Mucosa of rectum (tissue), 2 donors: ENCODE measurements at regions not wholly inside any gene's neighbourhood (a gene's known extent, or its start where the extent isn't known, plus 50 kb on each side); places are given as distances from the start of the nearest gene placed in this dataset.

Experiments used
- H3K27ac ChIP-seq, 2 donors: one replicate each; pipeline ENCODE4 v1.7.0; 2013; ENCODE audit warnings: inconsistent platforms in 2 of 2, low read depth in 2 of 2, low read length in 2 of 2
- H3K27me3 ChIP-seq, 2 donors: one replicate each; pipeline ENCODE4 v1.7.0; 2013; ENCODE audit warnings: low read length in 2 of 2; ENCODE audit not compliant: control insufficient read depth in 2 of 2, insufficient read depth in 2 of 2
- H3K36me3 ChIP-seq, 2 donors: one replicate each; pipeline ENCODE4 v1.7.0; 2013; ENCODE audit warnings: low read length in 2 of 2; ENCODE audit not compliant: control insufficient read depth in 2 of 2, insufficient read depth in 2 of 2
- H3K4me1 ChIP-seq, 2 donors: one replicate each; pipeline ENCODE4 v1.7.0; 2013; ENCODE audit warnings: low read length in 2 of 2, mild to moderate bottlenecking in 1 of 2; ENCODE audit not compliant: control insufficient read depth in 2 of 2, insufficient read depth in 2 of 2
- H3K4me3 ChIP-seq, 2 donors: one replicate each; pipeline ENCODE4 v1.7.0; 2013; ENCODE audit warnings: low read length in 2 of 2
- H3K9ac ChIP-seq, 2 donors: one replicate each; pipeline ENCODE4 v1.7.0; 2013; ENCODE audit warnings: low read length in 2 of 2, low read depth in 1 of 2, mild to moderate bottlenecking in 1 of 2
- H3K9me3 ChIP-seq, 2 donors: one replicate each; pipeline ENCODE4 v1.7.0; 2013; ENCODE audit warnings: low read length in 2 of 2; ENCODE audit not compliant: control insufficient read depth in 2 of 2
- donor health status: healthy.
- donor health status: Normal muscosa, but diverticular disease.

- no peaks in the 10 kb centered on the region for H3K9me3 ChIP-seq
- H3K9ac ChIP-seq, result no peak overlapping the region
- no peaks in the 10 kb centered on the region for H3K4me1 ChIP-seq
Measured at GRCh38 chr10:107341281-107341680, 176.8 kb upstream of the SORCS1 start.

DNA sequence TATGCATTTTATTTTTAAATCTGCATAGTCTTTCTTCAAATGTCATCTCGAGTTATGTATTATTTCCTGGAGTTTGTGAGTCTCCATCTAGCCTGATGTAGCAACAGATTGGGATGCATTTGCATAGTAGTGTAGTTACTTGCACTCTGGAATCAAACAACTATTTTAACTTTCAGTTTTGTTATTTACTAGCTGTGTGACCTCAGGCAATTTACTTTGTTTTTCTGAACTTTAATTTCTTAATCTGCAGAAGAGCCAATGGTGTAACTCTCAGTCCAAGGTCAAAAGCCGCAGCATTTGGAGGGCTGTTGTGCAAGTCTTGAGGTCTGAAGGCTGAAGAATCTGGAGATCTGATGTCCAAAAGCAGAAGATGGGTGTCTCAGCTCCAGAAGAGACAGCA is 175.8 kb upstream of the SORCS1 start:
- H3K27ac ChIP-seq, result no peak overlapping the region
- no peaks in the 10 kb centered on the region for H3K27me3 ChIP-seq
- no peaks in the 10 kb centered on the region for H3K4me1 ChIP-seq
- H3K4me3 ChIP-seq, result no peak overlapping the region
- no peaks in the 10 kb centered on the region for H3K9me3 ChIP-seq
- no peak overlapping the region for H3K9ac ChIP-seq
- no peaks in the 10 kb centered on the region for H3K36me3 ChIP-seq

More at GRCh38 chr10:107341281-107341680, 176.8 kb upstream of the SORCS1 start:
- no peak overlapping the region for H3K4me3 ChIP-seq
- no peaks in the 10 kb centered on the region for H3K36me3 ChIP-seq
- no peak overlapping the region for H3K27ac ChIP-seq
- H3K27me3 ChIP-seq, result no peaks in the 10 kb centered on the region

DNA sequence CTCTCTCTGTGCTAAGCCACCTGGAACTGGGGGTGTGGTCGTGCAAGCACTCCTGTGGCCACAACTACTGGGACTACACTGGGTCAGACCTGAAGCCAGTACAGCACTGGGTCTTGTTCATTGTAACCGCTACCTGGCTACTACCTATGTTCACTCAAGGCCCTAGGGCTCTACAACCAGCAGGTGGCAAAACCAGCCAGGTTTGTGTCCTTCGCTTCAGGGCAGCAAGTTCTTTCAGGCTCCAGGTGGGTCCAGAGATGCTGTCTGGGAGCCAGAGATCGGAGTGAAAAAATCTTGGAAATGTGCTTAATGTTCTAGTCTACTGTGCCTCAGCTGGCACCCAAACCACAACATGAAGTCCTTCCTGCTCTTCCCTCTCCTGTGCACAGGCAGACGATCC is 171.6 kb upstream of the SORCS1 start:
- Histone ChIP-seq H3K27me3 (no peaks in the 10 kb centered on the region), H3K27ac (no peak overlapping the region), H3K4me3 (no peak overlapping the region), H3K9ac (no peak overlapping the region), H3K9me3 (no peaks in the 10 kb centered on the region), H3K4me1 (no peaks in the 10 kb centered on the region), H3K36me3 (no peaks in the 10 kb centered on the region)

GRCh38 chr10:107317592-107317991 is 153.1 kb upstream of the SORCS1 start:
- H3K9me3 ChIP-seq, result no peaks in the 10 kb centered on the region
- H3K27ac ChIP-seq, result no peak overlapping the region
- no peaks in the 10 kb centered on the region for H3K27me3 ChIP-seq
- no peaks in the 10 kb centered on the region for H3K36me3 ChIP-seq
- no peaks in the 10 kb centered on the region for H3K4me1 ChIP-seq
- H3K4me3 ChIP-seq, result no peak overlapping the region
- no peak overlapping the region for H3K9ac ChIP-seq

- H3K9me3 ChIP-seq, result no peaks in the 10 kb centered on the region
- H3K36me3 ChIP-seq, result no peaks in the 10 kb centered on the region
- H3K4me1 ChIP-seq, result no peaks in the 10 kb centered on the region
- H3K27ac ChIP-seq, result no peak overlapping the region
- no peaks in the 10 kb centered on the region for H3K27me3 ChIP-seq
- H3K4me3 ChIP-seq, result no peak overlapping the region
- no peak overlapping the region for H3K9ac ChIP-seq
Measured at GRCh38 chr10:107303203-107303602, 138.7 kb upstream of the SORCS1 start.

DNA sequence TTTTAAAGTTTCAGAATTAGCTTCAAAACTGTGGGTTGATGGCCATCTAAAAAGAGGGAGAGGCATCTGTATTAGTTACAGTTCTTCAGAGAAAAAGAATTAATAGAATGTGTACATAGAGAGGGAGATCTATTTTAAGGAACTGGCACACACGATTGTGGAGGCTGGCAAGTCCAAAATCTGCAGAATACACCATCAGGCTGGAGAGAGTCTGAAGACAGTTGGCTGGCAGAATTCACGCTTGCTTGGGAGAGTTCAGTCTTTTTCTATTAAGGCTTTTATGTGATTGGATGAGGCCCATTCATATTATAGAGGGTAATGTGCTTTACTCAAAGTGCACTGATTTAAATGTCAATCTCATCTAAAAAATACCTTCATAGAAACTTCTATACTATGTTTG is 135.1 kb upstream of the SORCS1 start:
- Histone ChIP-seq H3K36me3 (no peaks in the 10 kb centered on the region), H3K9ac (no peak overlapping the region), H3K27me3 (no peaks in the 10 kb centered on the region), H3K4me3 (no peak overlapping the region), H3K4me1 (no peaks in the 10 kb centered on the region), H3K27ac (no peak overlapping the region), H3K9me3 (no peaks in the 10 kb centered on the region)

GRCh38 chr10:107284187-107284586 is 119.7 kb upstream of the SORCS1 start:
- Histone ChIP-seq H3K27ac (no peak overlapping the region), H3K4me3 (no peak overlapping the region), H3K27me3 (no peaks in the 10 kb centered on the region), H3K9ac (no peak overlapping the region), H3K4me1 (peaks cover 0 to 6% of the 10 kb centered on the region in 2 donors), H3K9me3 (no peaks in the 10 kb centered on the region), H3K36me3 (no peaks in the 10 kb centered on the region)

GRCh38 chr10:107280293-107280692 is 115.8 kb upstream of the SORCS1 start:
- no peak overlapping the region for H3K4me3 ChIP-seq
- H3K9me3 ChIP-seq, result no peaks in the 10 kb centered on the region
- peaks cover 0 to 6% of the 10 kb centered on the region in 2 donors for H3K4me1 ChIP-seq
- no peak overlapping the region for H3K9ac ChIP-seq
- H3K36me3 ChIP-seq, result no peaks in the 10 kb centered on the region
- no peak overlapping the region for H3K27ac ChIP-seq
- H3K27me3 ChIP-seq, result no peaks in the 10 kb centered on the region

- Histone ChIP-seq H3K27ac (no peak overlapping the region), H3K9me3 (no peaks in the 10 kb centered on the region), H3K4me3 (no peak overlapping the region)
Measured at GRCh38 chr10:107277591-107277990, 113.1 kb upstream of the SORCS1 start.

DNA sequence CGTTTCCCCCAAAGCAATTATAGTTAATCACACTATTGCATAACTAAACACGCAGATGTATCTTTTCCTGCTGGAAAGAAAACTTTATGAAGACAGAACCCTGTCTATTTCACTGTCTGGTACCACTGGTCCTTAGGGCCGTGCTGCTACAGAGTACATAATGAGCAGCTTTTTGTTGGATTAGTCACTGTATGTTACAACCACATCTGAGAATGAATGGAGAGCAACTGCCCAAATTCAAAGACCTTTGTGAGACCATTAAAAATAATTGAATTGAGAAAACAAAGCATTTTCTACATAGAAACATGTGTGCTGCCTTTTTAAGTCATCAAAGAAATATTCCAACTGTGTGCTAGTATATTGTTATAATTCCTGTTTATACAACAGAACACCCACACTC is 111.3 kb upstream of the SORCS1 start:
- no peak overlapping the region for H3K27ac ChIP-seq
- no peaks in the 10 kb centered on the region for H3K9me3 ChIP-seq
- no peak overlapping the region for H3K4me3 ChIP-seq
- H3K36me3 ChIP-seq, result no peaks in the 10 kb centered on the region
- no peaks in the 10 kb centered on the region for H3K27me3 ChIP-seq
- no peak overlapping the region for H3K9ac ChIP-seq
- H3K4me1 ChIP-seq, result peaks cover 0 to 6% of the 10 kb centered on the region in 2 donors

More at GRCh38 chr10:107277591-107277990, 113.1 kb upstream of the SORCS1 start:
- peaks cover 0 to 6% of the 10 kb centered on the region in 2 donors for H3K4me1 ChIP-seq
- no peaks in the 10 kb centered on the region for H3K27me3 ChIP-seq
- no peak overlapping the region for H3K9ac ChIP-seq
- H3K36me3 ChIP-seq, result no peaks in the 10 kb centered on the region

GRCh38 chr10:107269626-107270025 is 105.1 kb upstream of the SORCS1 start:
- Histone ChIP-seq H3K9ac (no peak overlapping the region), H3K4me1 (no peaks in the 10 kb centered on the region), H3K4me3 (no peak overlapping the region), H3K27me3 (no peaks in the 10 kb centered on the region), H3K36me3 (no peaks in the 10 kb centered on the region), H3K9me3 (no peaks in the 10 kb centered on the region), H3K27ac (no peak overlapping the region)
